Esophagus muscularis mucosa (tissue), 3 donors: ENCODE measurements at regions not wholly inside any gene's neighbourhood (a gene's known extent, or its start where the extent isn't known, plus 50 kb on each side); places are given as distances from the start of the nearest gene placed in this dataset.

Source experiments
- CTCF ChIP-seq, 3 experiments: fragments of 200-600 bp in 2 of 3; fragments of 450-650 bp in 1 of 3; sonication (generic) in 2 of 3; IDR thresholded peaks; one replicate each; pipeline ENCODE4 v1.5.1; 2017 to 2019; ENCODE audit warnings: antibody characterized with exemption in 3 of 3, mild to moderate bottlenecking in 2 of 3, moderate library complexity in 1 of 3
- POLR2AphosphoS5 ChIP-seq, 2 donors: sonication (generic); formaldehyde crosslinking; IDR thresholded peaks; one replicate each; pipeline ENCODE4 v1.6.1; 2017; ENCODE audit warnings: antibody characterized with exemption in 2 of 2

- TF ChIP-seq POLR2AphosphoS5 (IDR thresholded peaks at IDR 0.05) (no peak), CTCF (IDR thresholded peaks at IDR 0.05) (no peak)
These were observed 98.6 kb upstream of the NR3C2 start for GRCh38 chr4:148540622-148541326.
